NCI-H1694 treated with DMSO at 0.1 percent for 48 hours (cell line): ENCODE measurements at regions not wholly inside any gene's neighbourhood (a gene's known extent, or its start where the extent isn't known, plus 50 kb on each side); places are given as distances from the start of the nearest gene placed in this dataset.

Experiments used
- DNase-seq: peaks from one replicate; lab custom pipeline; 2025; lab: John Stamatoyannopoulos, UW

GRCh38 chr2:173589604-173590275 is 235.1 kb downstream of the CDCA7 start:
- DNase-seq = no peak

- DNase-seq = peak; percentile 26
Observed at GRCh38 chr2:173590276-173590861, 235.7 kb downstream of the CDCA7 start.

GRCh38 chr2:173593109-173593508 is 238.4 kb downstream of the CDCA7 start:
- no peak for DNase-seq

- DNase-seq = no peak
Observed at GRCh38 chr2:173596244-173596643, 241.6 kb downstream of the CDCA7 start.

- DNase-seq = no peak
Observed at GRCh38 chr2:173598525-173598924, 243.9 kb downstream of the CDCA7 start.

- DNase-seq = no peak
Observed at GRCh38 chr2:173599821-173600359, 245.2 kb downstream of the CDCA7 start.

GRCh38 chr2:173602153-173602795 is 247.6 kb downstream of the CDCA7 start:
- no peak for DNase-seq

- no peak for DNase-seq
Observed at GRCh38 chr2:173605994-173606393, 251.3 kb downstream of the CDCA7 start.

- DNase-seq = no peak
Observed at GRCh38 chr2:173606619-173607248, 252.1 kb downstream of the CDCA7 start.

GRCh38 chr2:173607606-173608311 is 253.1 kb downstream of the CDCA7 start:
- no peak for DNase-seq

GRCh38 chr2:173611121-173611520 is 256.4 kb downstream of the CDCA7 start:
- no peak for DNase-seq

- DNase-seq = no peak
Observed at GRCh38 chr2:173612354-173612753, 257.7 kb downstream of the CDCA7 start.

- DNase-seq = no peak
Observed at GRCh38 chr2:173613386-173613785, 258.7 kb downstream of the CDCA7 start.

GRCh38 chr2:173614265-173614930 is 259.7 kb downstream of the CDCA7 start:
- DNase-seq = no peak

- DNase-seq = peak; percentile 8
Observed at GRCh38 chr2:173623438-173624319, 269.0 kb downstream of the CDCA7 start.

- no peak for DNase-seq
Observed at GRCh38 chr2:173625315-173625714, 270.6 kb downstream of the CDCA7 start.

- DNase-seq = no peak
Observed at GRCh38 chr2:173629076-173629475, 274.4 kb downstream of the CDCA7 start.

- no peak for DNase-seq
Observed at GRCh38 chr2:173630425-173631126, 275.9 kb downstream of the CDCA7 start.

GRCh38 chr2:173631127-173631460 is 276.4 kb downstream of the CDCA7 start:
- peak; percentile 69 for DNase-seq

- DNase-seq = no peak
Observed at GRCh38 chr2:173644146-173644545, 289.5 kb downstream of the CDCA7 start.
